ENCODE measurements at regions not wholly inside any gene's neighbourhood (a gene's known extent, or its start where the extent isn't known, plus 50 kb on each side); places are given as distances from the start of the nearest gene placed in this dataset.

GRCh38 chr10:130493021-130493420 lies 356.8 kb downstream of the GLRX3 start:
- no peak for TF ChIP-seq CTCF (IDR thresholded peaks at IDR 0.05 in 4 of 5, conservative IDR thresholded peaks at IDR 0.05 in 1 of 5)
- DNase-seq (no peak), ATAC-seq (no peak)
- no peaks in the 10 kb centered on the region for H3K9me3 ChIP-seq
- no peak overlapping the region for H3K4me3 ChIP-seq
- in situ Hi-C loops (cut with MboI; ENCODE audit: low sequenced_read_pairs in 4 of 4) (no loop called here), intact Hi-C loops (cut with DNase I; ENCODE audit: low total_unique reads) (no loop called here)
- H3K36me3 ChIP-seq: no peaks in the 10 kb centered on the region
- no peak overlapping the region for H3K27ac ChIP-seq
- no peaks in the 10 kb centered on the region for H3K27me3 ChIP-seq
- H3K4me1 ChIP-seq: no peaks in the 10 kb centered on the region

- intact Hi-C loops (cut with DNase I; ENCODE audit: low total_unique reads): no loop called here
- no peaks in the 10 kb centered on the region for H3K4me1 ChIP-seq
- in situ Hi-C loops (cut with MboI; ENCODE audit: low sequenced_read_pairs in 4 of 4): no loop called here
- no peaks in the 10 kb centered on the region for H3K36me3 ChIP-seq
- H3K4me3 ChIP-seq: no peak overlapping the region
- TF ChIP-seq POLR2A (IDR thresholded peaks at IDR 0.05) (no peak), CTCF (IDR thresholded peaks at IDR 0.05 in 4 of 5, conservative IDR thresholded peaks at IDR 0.05 in 1 of 5) (no peak)
- no peak overlapping the region for H3K27ac ChIP-seq
- H3K9me3 ChIP-seq: no peaks in the 10 kb centered on the region
- DNase-seq (no peak), ATAC-seq (no peak)
- no peaks in the 10 kb centered on the region for H3K27me3 ChIP-seq
Measured at GRCh38 chr10:130493446-130494145, 357.4 kb downstream of the GLRX3 start.

GRCh38 chr10:130495116-130495862 lies 359.1 kb downstream of the GLRX3 start:
- H3K4me3 ChIP-seq: no peak overlapping the region
- H3K27ac ChIP-seq: no peak overlapping the region
- DNase-seq (no peak), ATAC-seq (no peak)
- no peaks in the 10 kb centered on the region for H3K36me3 ChIP-seq
- no peaks in the 10 kb centered on the region for H3K27me3 ChIP-seq
- TF ChIP-seq CTCF (IDR thresholded peaks at IDR 0.05 in 4 of 5, conservative IDR thresholded peaks at IDR 0.05 in 1 of 5) (no peak), POLR2A (IDR thresholded peaks at IDR 0.05) (no peak)
- H3K9me3 ChIP-seq: no peaks in the 10 kb centered on the region
- in situ Hi-C loops (cut with MboI; ENCODE audit: low sequenced_read_pairs in 4 of 4): no loop called here
- intact Hi-C loops (cut with DNase I; ENCODE audit: low total_unique reads): no loop called here
- H3K4me1 ChIP-seq: no peaks in the 10 kb centered on the region

- H3K36me3 ChIP-seq: no peaks in the 10 kb centered on the region
- TF ChIP-seq POLR2A (IDR thresholded peaks at IDR 0.05): no peak
- no peak for TF ChIP-seq CTCF (IDR thresholded peaks at IDR 0.05 in 4 of 5, conservative IDR thresholded peaks at IDR 0.05 in 1 of 5)
- no peak overlapping the region for H3K27ac ChIP-seq
- no peak for ATAC-seq
- no peak overlapping the region for H3K4me3 ChIP-seq
- H3K9me3 ChIP-seq: no peaks in the 10 kb centered on the region
- H3K27me3 ChIP-seq: no peaks in the 10 kb centered on the region
- DNase-seq: no peak
- in situ Hi-C loops (cut with MboI; ENCODE audit: low sequenced_read_pairs in 4 of 4) (no loop called here), intact Hi-C loops (cut with DNase I; ENCODE audit: low total_unique reads) (no loop called here)
- no peaks in the 10 kb centered on the region for H3K4me1 ChIP-seq
Measured at GRCh38 chr10:130495891-130496636, 359.9 kb downstream of the GLRX3 start.
